ENCODE measurements at regions not wholly inside any gene's neighbourhood (a gene's known extent, or its start where the extent isn't known, plus 50 kb on each side); places are given as distances from the start of the nearest gene placed in this dataset.
A peak's percentile ranks its signal among the peaks of the same experiment; 100 is the strongest.

DNA sequence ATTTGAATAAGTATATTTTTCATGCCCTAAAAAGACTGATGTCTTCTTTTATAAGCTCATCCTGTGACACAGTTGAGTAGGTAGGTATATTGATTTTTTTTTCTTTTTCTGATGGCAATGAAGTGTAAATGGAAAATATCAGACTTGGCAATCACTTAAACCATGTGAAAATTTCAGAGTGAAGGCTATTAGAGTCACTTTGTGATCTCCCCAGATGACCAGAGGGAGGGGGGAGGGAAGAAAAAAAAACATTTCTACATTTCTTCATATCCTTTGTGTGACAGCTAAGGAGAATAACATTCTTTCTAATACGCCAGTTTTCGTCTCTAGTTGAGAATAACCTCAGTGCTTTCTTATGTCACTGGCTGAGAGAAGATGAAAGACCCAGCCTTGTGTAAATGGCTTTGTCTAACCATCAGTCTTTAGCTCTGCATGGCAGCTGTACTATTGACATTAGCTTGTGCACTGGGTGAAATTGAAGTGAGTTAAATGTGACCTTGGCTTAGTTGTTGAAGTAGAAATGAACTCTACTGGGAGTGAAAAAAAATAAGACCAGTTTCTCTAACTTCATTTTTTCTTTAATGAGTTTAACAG, 332.1 kb upstream of the DACH1 start:
- Mint-ChIP-seq H3K4me3 (peak overlapping the region; percentile 36), H3K27ac (ENCODE audit: unreplicated experiment) (peak overlapping the region; percentile 60), H3K36me3 (ENCODE audit: low read depth) (no peaks in the 10 kb centered on the region), H3K4me1 (peaks cover 21% of the 10 kb centered on the region), H3K9me3 (peaks cover 5% of the 10 kb centered on the region), H3K27me3 (ENCODE audit: low read depth) (no peaks in the 10 kb centered on the region)
- DNase-seq (ENCODE audit: low read depth, low spot score) = no peak
- no peak for TF ChIP-seq CTCF (conservative IDR thresholded peaks at IDR 0.05)

DNA sequence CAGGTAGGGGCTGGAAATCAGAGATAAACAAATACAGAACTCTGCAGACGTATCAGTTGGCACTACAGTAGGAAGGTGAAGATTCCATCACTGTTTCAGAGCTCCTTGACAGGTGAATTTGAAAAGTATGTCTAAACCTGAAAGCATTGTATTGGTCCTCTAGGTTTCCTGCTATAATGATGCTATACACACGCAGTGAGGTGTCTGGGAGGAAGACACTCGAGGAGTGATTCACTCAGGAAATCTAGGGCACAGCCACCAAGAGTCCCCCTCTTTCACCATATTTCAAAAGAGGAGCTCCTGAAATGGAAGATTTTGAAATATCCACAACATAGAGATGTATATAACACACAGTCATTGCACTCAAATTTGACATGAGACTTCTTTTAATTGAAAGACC, 331.0 kb upstream of the DACH1 start:
- H3K27me3 Mint-ChIP-seq (ENCODE audit: low read depth) = no peaks in the 10 kb centered on the region
- no peak overlapping the region for H3K4me3 Mint-ChIP-seq
- H3K9me3 Mint-ChIP-seq = peaks cover 5% of the 10 kb centered on the region
- TF ChIP-seq CTCF (conservative IDR thresholded peaks at IDR 0.05) = no peak
- peaks cover 21% of the 10 kb centered on the region for H3K4me1 Mint-ChIP-seq
- H3K27ac Mint-ChIP-seq (ENCODE audit: unreplicated experiment) = no peak overlapping the region
- no peaks in the 10 kb centered on the region for H3K36me3 Mint-ChIP-seq (ENCODE audit: low read depth)
- no peak for DNase-seq (ENCODE audit: low read depth, low spot score)

DNA sequence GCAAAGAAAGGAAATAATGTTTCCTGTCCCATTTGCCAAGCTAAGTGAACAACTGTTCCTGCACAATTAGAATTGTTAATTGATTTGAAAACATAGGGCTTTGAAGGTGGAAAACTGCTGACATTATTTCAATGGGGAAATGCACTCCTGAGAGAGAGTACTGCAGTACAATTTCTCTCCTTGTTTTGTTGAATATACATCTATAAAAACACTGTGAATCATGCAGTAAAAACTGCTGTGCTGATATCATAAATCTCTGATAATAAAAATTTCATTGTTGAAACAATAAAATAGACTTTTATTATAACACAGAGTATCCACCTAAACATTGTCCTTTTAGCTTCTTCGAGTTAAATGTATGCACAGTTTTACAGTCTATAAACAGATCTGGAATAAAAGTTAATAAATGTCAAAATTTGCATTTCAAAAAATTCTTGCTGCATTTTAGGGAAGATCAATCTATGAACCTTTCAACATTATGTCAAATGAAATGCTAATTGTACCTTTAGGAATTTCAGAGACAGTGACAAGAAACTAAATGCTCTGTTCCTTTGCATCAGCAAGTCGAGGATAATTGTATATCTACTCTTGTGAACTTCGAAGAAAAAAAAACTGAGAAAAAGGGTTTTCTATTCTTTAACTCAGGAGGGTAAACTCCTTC, 328.2 kb upstream of the DACH1 start:
- TF ChIP-seq CTCF (conservative IDR thresholded peaks at IDR 0.05) = no peak
- Mint-ChIP-seq H3K27ac (ENCODE audit: unreplicated experiment) (no peak overlapping the region), H3K27me3 (ENCODE audit: low read depth) (no peaks in the 10 kb centered on the region), H3K4me1 (peaks cover 21% of the 10 kb centered on the region), H3K36me3 (ENCODE audit: low read depth) (no peaks in the 10 kb centered on the region), H3K9me3 (no peaks in the 10 kb centered on the region), H3K4me3 (no peak overlapping the region)
- DNase-seq (ENCODE audit: low read depth, low spot score) = no peak

DNA sequence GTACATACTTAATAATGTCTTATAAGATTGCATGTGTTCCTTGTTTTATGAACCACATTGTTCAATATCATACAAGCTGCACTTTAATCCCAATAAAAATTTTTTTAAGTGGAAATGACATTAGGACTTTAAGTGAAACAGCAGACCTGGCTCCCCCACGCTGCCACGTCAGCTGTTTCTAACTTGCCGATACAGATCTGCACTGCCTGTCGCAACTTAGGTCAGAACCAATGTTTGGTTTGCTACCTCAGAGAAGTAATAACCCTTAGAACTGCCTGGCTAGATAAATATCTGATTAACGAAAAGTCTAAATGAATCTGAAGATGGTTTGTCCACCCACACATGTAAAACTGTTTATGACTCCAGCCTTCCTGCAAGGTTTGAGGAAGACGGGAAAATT, 327.5 kb upstream of the DACH1 start:
- Mint-ChIP-seq H3K36me3 (ENCODE audit: low read depth) (no peaks in the 10 kb centered on the region), H3K9me3 (no peaks in the 10 kb centered on the region), H3K27ac (ENCODE audit: unreplicated experiment) (no peak overlapping the region), H3K4me1 (peaks cover 18% of the 10 kb centered on the region), H3K27me3 (ENCODE audit: low read depth) (no peaks in the 10 kb centered on the region), H3K4me3 (no peak overlapping the region)
- no peak for TF ChIP-seq CTCF (conservative IDR thresholded peaks at IDR 0.05)
- no peak for DNase-seq (ENCODE audit: low read depth, low spot score)

DNA sequence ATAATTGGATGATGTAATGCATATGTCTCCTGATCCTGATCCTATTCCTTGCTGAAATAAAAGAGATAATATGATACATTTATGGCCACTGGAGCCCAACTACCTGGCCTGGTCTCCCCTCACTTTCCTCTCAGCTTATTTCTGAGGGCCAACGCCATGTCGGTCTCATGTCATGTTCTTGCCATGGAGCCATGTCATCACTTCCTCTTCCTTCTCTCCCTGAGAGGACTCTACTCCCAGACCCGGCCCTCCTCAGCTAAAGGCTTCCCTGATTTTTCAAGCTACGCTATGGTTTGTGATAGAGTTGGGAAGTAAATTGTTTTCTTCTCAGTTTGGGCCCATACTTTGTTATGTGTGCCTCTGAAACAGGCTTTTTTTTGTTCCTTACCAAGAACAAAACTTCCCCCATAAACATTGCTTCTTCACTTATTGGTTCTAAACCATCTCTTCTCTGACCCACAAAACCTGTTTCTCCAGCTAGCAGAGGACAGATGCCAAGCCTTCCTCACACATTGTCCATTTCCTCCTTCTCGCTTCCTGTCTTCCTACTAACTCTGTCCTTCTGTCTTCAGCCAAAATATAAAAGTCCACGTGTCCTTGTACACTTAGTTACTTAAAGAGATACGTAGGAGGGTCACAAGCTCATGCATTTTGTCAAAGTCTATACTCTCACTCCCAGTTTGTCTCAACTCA, 319.9 kb upstream of the DACH1 start:
- Mint-ChIP-seq H3K9me3 (no peaks in the 10 kb centered on the region), H3K36me3 (ENCODE audit: low read depth) (no peaks in the 10 kb centered on the region), H3K4me3 (no peak overlapping the region), H3K4me1 (no peaks in the 10 kb centered on the region), H3K27ac (ENCODE audit: unreplicated experiment) (no peak overlapping the region), H3K27me3 (ENCODE audit: low read depth) (no peaks in the 10 kb centered on the region)
- no peak for DNase-seq (ENCODE audit: low read depth, low spot score)
- no peak for TF ChIP-seq CTCF (conservative IDR thresholded peaks at IDR 0.05)
